ENCODE measurements at regions not wholly inside any gene's neighbourhood (a gene's known extent, or its start where the extent isn't known, plus 50 kb on each side); places are given as distances from the start of the nearest gene placed in this dataset.

GRCh38 chr20:29298759-29299613, 1958.5 kb upstream of the DEFB115 start:
- H3K9ac ChIP-seq (ENCODE audit: low read length), result no peak overlapping the region
- H3K36me3 ChIP-seq (ENCODE audit: low read length), result no peaks in the 10 kb centered on the region
- no peaks in the 10 kb centered on the region for H4K20me1 ChIP-seq (ENCODE audit: low read depth, low read length)
- no peak overlapping the region for H3K4me2 ChIP-seq (ENCODE audit: low read depth, low read length, poor library complexity, severe bottlenecking)
- no peak overlapping the region for H3K4me3 ChIP-seq (ENCODE audit: insufficient read depth, low read length, poor library complexity, severe bottlenecking)
- H3K9me3 ChIP-seq (ENCODE audit: insufficient read depth, low read length), result peaks cover 8% of the 10 kb centered on the region; the same call in 1 of the 2 replicates
- H3F3A ChIP-seq (ENCODE audit: insufficient read depth), result no peaks in the 10 kb centered on the region
- no peaks in the 10 kb centered on the region for H3K79me2 ChIP-seq (ENCODE audit: insufficient read depth, low read length)
- TF ChIP-seq, protein P1, sequence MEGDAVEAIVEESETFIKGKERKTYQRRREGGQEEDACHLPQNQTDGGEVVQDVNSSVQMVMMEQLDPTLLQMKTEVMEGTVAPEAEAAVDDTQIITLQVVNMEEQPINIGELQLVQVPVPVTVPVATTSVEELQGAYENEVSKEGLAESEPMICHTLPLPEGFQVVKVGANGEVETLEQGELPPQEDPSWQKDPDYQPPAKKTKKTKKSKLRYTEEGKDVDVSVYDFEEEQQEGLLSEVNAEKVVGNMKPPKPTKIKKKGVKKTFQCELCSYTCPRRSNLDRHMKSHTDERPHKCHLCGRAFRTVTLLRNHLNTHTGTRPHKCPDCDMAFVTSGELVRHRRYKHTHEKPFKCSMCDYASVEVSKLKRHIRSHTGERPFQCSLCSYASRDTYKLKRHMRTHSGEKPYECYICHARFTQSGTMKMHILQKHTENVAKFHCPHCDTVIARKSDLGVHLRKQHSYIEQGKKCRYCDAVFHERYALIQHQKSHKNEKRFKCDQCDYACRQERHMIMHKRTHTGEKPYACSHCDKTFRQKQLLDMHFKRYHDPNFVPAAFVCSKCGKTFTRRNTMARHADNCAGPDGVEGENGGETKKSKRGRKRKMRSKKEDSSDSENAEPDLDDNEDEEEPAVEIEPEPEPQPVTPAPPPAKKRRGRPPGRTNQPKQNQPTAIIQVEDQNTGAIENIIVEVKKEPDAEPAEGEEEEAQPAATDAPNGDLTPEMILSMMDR (IDR thresholded peaks at IDR 0.05; ENCODE audit: insufficient read depth, low read length, poor library complexity, severe bottlenecking), result no peak
- no peak for TF ChIP-seq EZH2phosphoT487 (conservative IDR thresholded peaks at IDR 0.05; ENCODE audit: low read length)
- H3K27me3 ChIP-seq (ENCODE audit: low read length), result no peaks in the 10 kb centered on the region
- H3K9me2 ChIP-seq (replicated peaks; ENCODE audit: insufficient read depth, low read length), result no peaks in the 10 kb centered on the region
- H3K27ac ChIP-seq (ENCODE audit: low read depth, low read length), result no peak overlapping the region
- H2AFZ ChIP-seq (ENCODE audit: low read depth, low read length, severe bottlenecking), result no peak overlapping the region

- no peaks in the 10 kb centered on the region for H3F3A ChIP-seq (ENCODE audit: insufficient read depth)
- H3K9me3 ChIP-seq (ENCODE audit: insufficient read depth, low read length), result peaks cover 8% of the 10 kb centered on the region; the same call in 1 of the 2 replicates
- H4K20me1 ChIP-seq (ENCODE audit: low read depth, low read length), result no peaks in the 10 kb centered on the region
- no peak overlapping the region for H3K4me2 ChIP-seq (ENCODE audit: low read depth, low read length, poor library complexity, severe bottlenecking)
- no peak overlapping the region for H3K27ac ChIP-seq (ENCODE audit: low read depth, low read length)
- TF ChIP-seq EZH2phosphoT487 (conservative IDR thresholded peaks at IDR 0.05; ENCODE audit: low read length), result no peak
- TF ChIP-seq, protein P1 (IDR thresholded peaks at IDR 0.05; ENCODE audit: insufficient read depth, low read length, poor library complexity, severe bottlenecking), result no peak
- no peaks in the 10 kb centered on the region for H3K27me3 ChIP-seq (ENCODE audit: low read length)
- no peaks in the 10 kb centered on the region for H3K36me3 ChIP-seq (ENCODE audit: low read length)
- no peak overlapping the region for H3K9ac ChIP-seq (ENCODE audit: low read length)
- no peak overlapping the region for H3K4me3 ChIP-seq (ENCODE audit: insufficient read depth, low read length, poor library complexity, severe bottlenecking)
- no peaks in the 10 kb centered on the region for H3K9me2 ChIP-seq (replicated peaks; ENCODE audit: insufficient read depth, low read length)
- H3K79me2 ChIP-seq (ENCODE audit: insufficient read depth, low read length), result no peaks in the 10 kb centered on the region
- H2AFZ ChIP-seq (ENCODE audit: low read depth, low read length, severe bottlenecking), result no peak overlapping the region
These were observed 1957.5 kb upstream of the DEFB115 start for GRCh38 chr20:29299811-29300578.

GRCh38 chr20:29300579-29301551, 1956.6 kb upstream of the DEFB115 start:
- TF ChIP-seq, protein P1 (IDR thresholded peaks at IDR 0.05; ENCODE audit: insufficient read depth, low read length, poor library complexity, severe bottlenecking), result no peak
- TF ChIP-seq EZH2phosphoT487 (conservative IDR thresholded peaks at IDR 0.05; ENCODE audit: low read length), result no peak
- H3K9me2 ChIP-seq (replicated peaks; ENCODE audit: insufficient read depth, low read length), result no peaks in the 10 kb centered on the region
- H3K9me3 ChIP-seq (ENCODE audit: insufficient read depth, low read length), result peaks cover 8% of the 10 kb centered on the region; the same call in 1 of the 2 replicates
- no peak overlapping the region for H3K4me2 ChIP-seq (ENCODE audit: low read depth, low read length, poor library complexity, severe bottlenecking)
- no peaks in the 10 kb centered on the region for H3K27me3 ChIP-seq (ENCODE audit: low read length)
- no peaks in the 10 kb centered on the region for H3K36me3 ChIP-seq (ENCODE audit: low read length)
- no peaks in the 10 kb centered on the region for H3F3A ChIP-seq (ENCODE audit: insufficient read depth)
- no peaks in the 10 kb centered on the region for H4K20me1 ChIP-seq (ENCODE audit: low read depth, low read length)
- H3K79me2 ChIP-seq (ENCODE audit: insufficient read depth, low read length), result no peaks in the 10 kb centered on the region
- no peak overlapping the region for H3K4me3 ChIP-seq (ENCODE audit: insufficient read depth, low read length, poor library complexity, severe bottlenecking)
- no peak overlapping the region for H2AFZ ChIP-seq (ENCODE audit: low read depth, low read length, severe bottlenecking)
- H3K27ac ChIP-seq (ENCODE audit: low read depth, low read length), result no peak overlapping the region
- no peak overlapping the region for H3K9ac ChIP-seq (ENCODE audit: low read length)
